Heart left ventricle (tissue), 16 donors: ENCODE measurements at regions not wholly inside any gene's neighbourhood (a gene's known extent, or its start where the extent isn't known, plus 50 kb on each side); places are given as distances from the start of the nearest gene placed in this dataset.

Source experiments
- ATAC-seq, 4 donors: fragments of 200-7000 bp; cut with Tn5 transposase; one replicate each; pipeline ENCODE4 v1.9.1; 2020 to 2022; ENCODE audit warnings: moderate library complexity in 4 of 4, mild to moderate bottlenecking in 3 of 4, moderate number of reproducible peaks in 1 of 4
- DNase-seq, 5 donors: peaks; one replicate each; pipeline ENCODE4 v3.0.0-alpha.2; 2020
- H3K27ac ChIP-seq, 12 donors: fragments of 200-600 bp; sonication (generic) in 4 of 12; one replicate each; pipeline versions ENCODE4 v1.5.0 to v1.8.0; 2016 to 2022; ENCODE audit warnings: mild to moderate bottlenecking in 2 of 12
- H3K27me3 ChIP-seq, 9 donors: fragments of 200-600 bp; sonication (generic) in 2 of 9; one replicate each; pipeline versions ENCODE4 v1.5.1 to v1.8.0; 2016 to 2022; ENCODE audit warnings: mild to moderate bottlenecking in 3 of 9
- H3K36me3 ChIP-seq, 9 donors: fragments of 200-600 bp; sonication (generic) in 2 of 9; one replicate each; pipeline versions ENCODE4 v1.5.0 to v1.8.0; 2018 to 2022; ENCODE audit warnings: mild to moderate bottlenecking in 2 of 9
- H3K4me1 ChIP-seq, 12 donors: fragments of 200-600 bp; sonication (generic) in 4 of 12; one replicate each; pipeline versions ENCODE4 v1.5.0 to v1.8.0; 2016 to 2022; ENCODE audit warnings: mild to moderate bottlenecking in 3 of 12
- H3K4me3 ChIP-seq, 12 donors: fragments of 200-600 bp; sonication (generic) in 4 of 12; one replicate each; pipeline versions ENCODE4 v1.5.0 to v1.8.0; 2017 to 2022; ENCODE audit warnings: mild to moderate bottlenecking in 9 of 12, moderate library complexity in 4 of 12
- H3K9me3 ChIP-seq, 12 donors: fragments of 200-600 bp; sonication (generic) in 4 of 12; one replicate each; pipeline versions ENCODE4 v1.5.0 to v1.8.0; 2016 to 2022; ENCODE audit warnings: mild to moderate bottlenecking in 1 of 12
- CTCF ChIP-seq, 12 donors: fragments of 200-600 bp; sonication (generic) in 4 of 12; IDR thresholded peaks; one replicate each; pipeline versions ENCODE4 v1.5.0 to v1.8.0; 2018 to 2022; ENCODE audit warnings: antibody characterized with exemption in 12 of 12, mild to moderate bottlenecking in 5 of 12
- POLR2A ChIP-seq, 2 donors: fragments of 450-650 bp; IDR thresholded peaks; one replicate each; pipeline ENCODE4 v1.6.1; 2017; ENCODE audit warnings: antibody characterized with exemption in 2 of 2, mild to moderate bottlenecking in 2 of 2, moderate library complexity in 2 of 2
- WGBS, 4 donors: extraction: QIAGEN DNeasy Blood & Tissue Kit in 2 of 4; methylation state at CpG; one replicate each; pipeline versions ENCODE4 v1.1.5 to v1.1.7; 2013 to 2018; 5-methylcytosine and 5-hydroxymethylcytosine counted together
- intact Hi-C, 10 donors: fragments of 100-400 bp; cut with DNase I; formaldehyde crosslinking; loops; one replicate each; pipeline versions ENCODE4 v1.11.1 to v1.14.2; 2022
- donor health status: ischemic (EF 13 %, LVEDD 7.1; RV severe dilation, severe dysfunction).
- donor health status: healthy with polysubstance abuse.
- donor health status: DM: no; HTN: yes; CAD: no.
- donor health status: DM: no; HTN: no; CAD: no.
- donor health status: ischemic (EF 25% LVEDD 6.9; RV normal size, moderate dysfunction).
- donor health status: ischemic (EF 25% LVEDD 5.7; RV mildly dilated, moderate dysfunction).
- donor health status: healthy.
- donor health status: DM: yes; HTN: yes; CAD: no.
- donor health status: ischemic (EF 35%, LVEDD 5.7; RV mildly dilated, moderate dysfunction).
- donor health status: nonischemic (EF 11% LVEDD 7.7; RV severe dilation, severe dysfunction).
- donor health status: DM: yes; HTN: yes; CAD: no.
- donor health status: PGD.
- donor health status: ischemic (EF 29% LVEDD 5.4; RV normal size, mild dysfunction).
- donor health status: nonischemic (EF 23%, LVEDD 6.1; RV moderate dilation, normal function).

GRCh38 chr2:121120411-121120810, 164.6 kb downstream of the TFCP2L1 start:
- intact Hi-C loops = loop anchor here in 3 of 10 donors (10.0 kb wide), 2 partner anchors 174 to 234 kb away; no protein-coding TSS in a partner anchor
- no peak for DNase-seq
- WGBS, 4 donors = 85 to 97% (median 88%) methylated on average over 8 of the region's 8 CpGs
- Histone ChIP-seq H3K4me1 (no peaks in the 10 kb centered on the region), H3K36me3 (no peaks in the 10 kb centered on the region), H3K27me3 (peaks cover 0 to 17% (median 0%) of the 10 kb centered on the region in 9 donors), H3K27ac (no peak overlapping the region), H3K9me3 (no peaks in the 10 kb centered on the region), H3K4me3 (no peak overlapping the region)
- no peak for TF ChIP-seq CTCF (IDR thresholded peaks at IDR 0.05)
- no peak for TF ChIP-seq POLR2A (IDR thresholded peaks at IDR 0.05)
- ATAC-seq = no peak

GRCh38 chr2:121120991-121121390, 164.0 kb downstream of the TFCP2L1 start:
- intact Hi-C loops = loop anchor here in 3 of 10 donors (10.0 kb wide), 2 partner anchors 174 to 234 kb away; no protein-coding TSS in a partner anchor
- H3K27me3 ChIP-seq = peaks cover 0 to 17% (median 0%) of the 10 kb centered on the region in 9 donors
- no peaks in the 10 kb centered on the region for H3K36me3 ChIP-seq
- ATAC-seq = no peak
- TF ChIP-seq CTCF (IDR thresholded peaks at IDR 0.05) (no peak), POLR2A (IDR thresholded peaks at IDR 0.05) (no peak)
- WGBS, 4 donors = 74 to 80% (median 78%) methylated on average over 7 to 8 of the region's 8 CpGs
- no peaks in the 10 kb centered on the region for H3K4me1 ChIP-seq
- no peaks in the 10 kb centered on the region for H3K9me3 ChIP-seq
- no peak overlapping the region for H3K4me3 ChIP-seq
- no peak for DNase-seq
- no peak overlapping the region for H3K27ac ChIP-seq

- Histone ChIP-seq H3K9me3 (no peaks in the 10 kb centered on the region), H3K27me3 (peaks cover 0 to 17% (median 0%) of the 10 kb centered on the region in 9 donors), H3K36me3 (no peaks in the 10 kb centered on the region), H3K4me3 (no peak overlapping the region), H3K4me1 (no peaks in the 10 kb centered on the region), H3K27ac (no peak overlapping the region)
- intact Hi-C loops = loop anchor here in 3 of 10 donors (10.0 kb wide), 2 partner anchors 173 to 233 kb away; no protein-coding TSS in a partner anchor
- DNase-seq (no peak), ATAC-seq (no peak)
- TF ChIP-seq CTCF (IDR thresholded peaks at IDR 0.05) (no peak), POLR2A (IDR thresholded peaks at IDR 0.05) (no peak)
- 85 to 92% (median 89%) methylated on average over 7 of the region's 7 CpGs for WGBS, 4 donors
Measured at GRCh38 chr2:121121661-121122060, 163.3 kb downstream of the TFCP2L1 start.

GRCh38 chr2:121123268-121123667, 161.7 kb downstream of the TFCP2L1 start:
- no peaks in the 10 kb centered on the region for H3K4me1 ChIP-seq
- H3K27me3 ChIP-seq = peaks cover 0 to 17% (median 0%) of the 10 kb centered on the region in 9 donors
- 82 to 100% (median 91%) methylated on average over 3 to 10 of the region's 10 CpGs for WGBS, 4 donors
- no peaks in the 10 kb centered on the region for H3K9me3 ChIP-seq
- H3K36me3 ChIP-seq = no peaks in the 10 kb centered on the region
- no peak overlapping the region for H3K4me3 ChIP-seq
- no peak overlapping the region for H3K27ac ChIP-seq
- intact Hi-C loops = loop anchor here in 3 of 10 donors (10.0 kb wide), 2 partner anchors 172 to 232 kb away; no protein-coding TSS in a partner anchor
- DNase-seq (no peak), ATAC-seq (no peak)
- TF ChIP-seq CTCF (IDR thresholded peaks at IDR 0.05) (no peak), POLR2A (IDR thresholded peaks at IDR 0.05) (no peak)
